Neural crest cell (in vitro differentiated cells): ENCODE measurements at regions not wholly inside any gene's neighbourhood (a gene's known extent, or its start where the extent isn't known, plus 50 kb on each side); places are given as distances from the start of the nearest gene placed in this dataset.

Source experiments
- DNase-seq: peaks from one replicate; pipeline ENCODE4 v3.0.0; 2021; ENCODE audit warnings: low read depth, mixed read lengths, low spot score
- H3K27ac Mint-ChIP-seq: one replicate; pipeline ENCODE4 v1.8.0; 2021; ENCODE audit warnings: mild to moderate bottlenecking, mixed read lengths; ENCODE audit not compliant: unreplicated experiment
- H3K27me3 Mint-ChIP-seq: 2 replicates; pipeline ENCODE4 v1.8.0; 2021; ENCODE audit warnings: low read depth, mild to moderate bottlenecking, mixed read lengths
- H3K36me3 Mint-ChIP-seq: 2 replicates; pipeline ENCODE4 v1.8.0; 2021; ENCODE audit warnings: low read depth, mild to moderate bottlenecking, mixed read lengths
- H3K4me1 Mint-ChIP-seq: 2 replicates; pipeline ENCODE4 v1.8.0; 2021; ENCODE audit warnings: mixed read lengths
- H3K4me3 Mint-ChIP-seq: one replicate; pipeline ENCODE4 v1.8.0; 2021; ENCODE audit warnings: mild to moderate bottlenecking, mixed read lengths
- H3K9me3 Mint-ChIP-seq: 2 replicates; pipeline ENCODE4 v1.8.0; 2021; ENCODE audit warnings: mixed read lengths
- CTCF ChIP-seq: fragments of 200-600 bp; sonication (generic); conservative IDR thresholded peaks from 2 replicates; pipeline ENCODE4 v1.5.0; 2021; ENCODE audit warnings: antibody characterized with exemption, mild to moderate bottlenecking

GRCh38 chr11:15893080-15893492, 463.3 kb downstream of the SOX6 start:
- Mint-ChIP-seq H3K27ac (no peak overlapping the region), H3K27me3 (no peaks in the 10 kb centered on the region), H3K36me3 (no peaks in the 10 kb centered on the region), H3K4me3 (no peak overlapping the region), H3K4me1 (peaks cover 20% of the 10 kb centered on the region), H3K9me3 (no peaks in the 10 kb centered on the region)
- no peak for TF ChIP-seq CTCF
- no peak for DNase-seq

- Mint-ChIP-seq H3K27me3 (no peaks in the 10 kb centered on the region), H3K9me3 (no peaks in the 10 kb centered on the region), H3K4me3 (no peak overlapping the region), H3K4me1 (peaks cover 4% of the 10 kb centered on the region), H3K27ac (no peak overlapping the region), H3K36me3 (no peaks in the 10 kb centered on the region)
- DNase-seq: no peak
- TF ChIP-seq CTCF: no peak
Measured at GRCh38 chr11:15896026-15896425, 460.3 kb downstream of the SOX6 start.

- Mint-ChIP-seq H3K4me3 (no peak overlapping the region), H3K27ac (no peak overlapping the region), H3K9me3 (no peaks in the 10 kb centered on the region), H3K36me3 (no peaks in the 10 kb centered on the region), H3K4me1 (peaks cover 4% of the 10 kb centered on the region), H3K27me3 (no peaks in the 10 kb centered on the region)
- DNase-seq: no peak
- no peak for TF ChIP-seq CTCF
Measured at GRCh38 chr11:15896530-15896929, 459.8 kb downstream of the SOX6 start.

GRCh38 chr11:15897211-15897960, 459.0 kb downstream of the SOX6 start:
- H3K36me3 Mint-ChIP-seq: no peaks in the 10 kb centered on the region
- H3K9me3 Mint-ChIP-seq: no peaks in the 10 kb centered on the region
- H3K27me3 Mint-ChIP-seq: no peaks in the 10 kb centered on the region
- H3K4me3 Mint-ChIP-seq: no peak overlapping the region
- no peak for DNase-seq
- H3K27ac Mint-ChIP-seq: no peak overlapping the region
- peaks cover 4% of the 10 kb centered on the region for H3K4me1 Mint-ChIP-seq
- TF ChIP-seq CTCF: no peak

GRCh38 chr11:15901054-15901453, 455.3 kb downstream of the SOX6 start:
- no peaks in the 10 kb centered on the region for H3K27me3 Mint-ChIP-seq
- H3K27ac Mint-ChIP-seq: no peak overlapping the region
- no peaks in the 10 kb centered on the region for H3K36me3 Mint-ChIP-seq
- peaks cover 4% of the 10 kb centered on the region for H3K4me1 Mint-ChIP-seq
- no peak for TF ChIP-seq CTCF
- no peak for DNase-seq
- no peak overlapping the region for H3K4me3 Mint-ChIP-seq
- no peaks in the 10 kb centered on the region for H3K9me3 Mint-ChIP-seq
